ENCODE measurements at regions not wholly inside any gene's neighbourhood (a gene's known extent, or its start where the extent isn't known, plus 50 kb on each side); places are given as distances from the start of the nearest gene placed in this dataset.
"Not testable (repeated sequence)": the region's sequence is repeated elsewhere in the genome, so short reads cannot be mapped to it uniquely, and the experiment has no call there.

DNA sequence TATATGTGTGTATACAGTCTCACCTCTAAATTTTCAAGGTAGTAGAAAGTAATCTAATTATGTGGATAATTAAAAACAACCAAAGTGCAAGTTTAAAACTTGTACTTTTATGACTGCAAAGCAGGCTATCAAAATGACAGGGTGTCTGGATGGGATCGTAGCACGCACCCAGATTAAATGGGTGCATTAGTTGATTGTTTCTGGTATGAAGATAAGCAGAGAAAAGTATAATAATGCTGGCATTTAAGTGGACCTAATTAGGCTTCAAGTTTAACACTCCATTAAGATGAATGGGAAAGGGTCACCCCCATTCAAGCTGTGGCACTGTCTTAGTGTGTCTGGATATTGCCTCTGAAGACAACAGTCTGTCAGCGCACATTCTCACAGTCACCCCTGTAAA lies 124.6 kb upstream of the ZEB2 start:
- no peak for DNase-seq (ENCODE audit: low read depth, low spot score)

DNA sequence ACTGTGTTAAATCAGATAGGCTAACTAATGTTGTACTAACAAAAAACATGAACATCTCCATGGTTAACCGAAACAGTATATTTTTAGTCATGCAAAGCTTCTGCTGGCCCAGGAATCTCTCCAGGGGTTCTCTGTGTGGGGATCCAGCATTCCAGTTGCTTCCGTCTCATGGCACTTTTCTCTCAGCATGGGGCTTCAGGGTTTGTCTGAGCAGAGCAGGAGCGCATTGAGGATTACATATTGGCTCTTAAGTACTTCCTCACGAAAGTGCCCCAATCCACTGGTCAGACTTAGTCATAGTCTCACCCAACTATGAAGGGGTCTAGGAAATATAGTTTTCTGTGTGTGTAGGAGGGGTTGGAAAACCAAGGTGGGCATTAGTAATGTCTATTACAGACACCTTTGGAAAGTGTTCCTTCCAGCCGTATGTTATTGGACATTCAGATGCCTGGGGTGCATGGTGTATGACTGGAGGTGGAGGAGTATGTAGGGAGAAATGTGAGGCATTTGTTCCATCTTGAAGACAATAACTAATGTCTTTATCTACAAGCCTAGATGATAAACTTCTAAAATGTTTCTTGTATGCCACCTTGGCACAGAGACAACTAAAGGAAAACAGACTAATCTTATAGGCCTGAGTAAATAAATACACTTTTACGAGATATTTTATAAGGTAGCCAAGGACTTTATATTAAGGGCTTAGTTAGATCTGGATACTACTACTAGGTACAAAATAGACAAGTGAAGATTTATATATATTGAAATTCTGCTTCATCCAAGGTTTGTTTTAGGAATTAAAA lies 123.8 kb upstream of the ZEB2 start:
- DNase-seq (ENCODE audit: low read depth, low spot score), result no peak

DNA sequence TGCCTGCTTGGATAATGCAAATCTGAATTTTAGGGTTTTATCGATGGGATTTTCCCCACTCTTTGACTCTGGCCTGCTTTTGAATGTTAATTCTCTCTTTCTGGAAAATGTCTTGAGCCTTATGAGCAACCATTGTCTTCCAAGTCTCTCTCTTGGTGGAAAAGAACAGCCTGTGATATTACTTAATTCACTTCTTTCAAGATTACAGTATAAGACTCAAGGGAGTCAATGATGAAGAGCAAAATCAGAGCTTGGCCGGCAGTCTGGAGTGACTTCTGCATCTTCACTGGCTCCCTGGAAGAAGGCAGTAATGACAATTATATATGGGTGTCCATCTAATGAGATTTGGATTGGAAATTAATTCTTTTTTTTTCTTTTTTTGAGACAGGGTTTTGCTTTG lies 122.9 kb upstream of the ZEB2 start:
- DNase-seq (ENCODE audit: low read depth, low spot score), result no peak

DNA sequence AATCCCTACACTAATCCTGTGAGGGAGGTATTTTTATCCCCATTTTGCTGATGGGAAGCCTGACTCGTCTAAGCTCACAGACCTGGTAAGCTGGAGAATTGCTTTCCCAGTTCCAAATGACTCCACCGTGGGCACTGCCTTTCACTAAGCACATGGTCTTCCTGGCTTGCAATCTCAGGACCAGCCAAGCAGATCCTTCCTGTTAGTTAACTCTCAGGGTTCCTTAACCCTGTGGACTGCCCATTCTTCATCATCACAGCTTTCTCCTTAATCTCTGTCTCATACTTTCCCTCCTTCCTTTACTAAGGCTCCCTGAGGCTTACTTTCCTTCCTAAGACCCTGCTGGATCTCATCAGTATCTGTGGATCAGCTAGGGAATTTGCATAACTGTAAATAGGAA lies 122.2 kb upstream of the ZEB2 start:
- DNase-seq (ENCODE audit: low read depth, low spot score), result no peak

DNA sequence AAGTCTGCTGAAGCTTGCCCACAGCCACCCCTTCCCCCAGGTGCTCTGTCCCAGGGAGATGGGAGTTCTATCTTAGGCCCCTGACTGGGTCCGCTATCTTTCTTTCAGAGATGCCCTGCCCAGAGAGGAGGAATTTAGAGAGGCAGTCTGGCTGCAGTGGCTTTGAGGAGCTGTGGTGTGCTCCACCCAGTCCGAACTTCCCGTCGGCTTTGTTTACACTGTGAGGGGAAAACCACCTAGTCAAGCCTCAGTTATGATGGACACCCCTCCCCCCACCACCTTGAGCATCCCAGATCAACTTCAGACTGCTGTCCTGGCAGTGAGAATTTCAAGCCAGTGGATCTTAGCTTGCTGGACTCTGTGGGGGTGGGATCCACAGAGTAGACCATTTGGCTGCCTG lies 118.3 kb upstream of the ZEB2 start:
- not testable (repeated sequence) for DNase-seq (ENCODE audit: low read depth, low spot score)

DNA sequence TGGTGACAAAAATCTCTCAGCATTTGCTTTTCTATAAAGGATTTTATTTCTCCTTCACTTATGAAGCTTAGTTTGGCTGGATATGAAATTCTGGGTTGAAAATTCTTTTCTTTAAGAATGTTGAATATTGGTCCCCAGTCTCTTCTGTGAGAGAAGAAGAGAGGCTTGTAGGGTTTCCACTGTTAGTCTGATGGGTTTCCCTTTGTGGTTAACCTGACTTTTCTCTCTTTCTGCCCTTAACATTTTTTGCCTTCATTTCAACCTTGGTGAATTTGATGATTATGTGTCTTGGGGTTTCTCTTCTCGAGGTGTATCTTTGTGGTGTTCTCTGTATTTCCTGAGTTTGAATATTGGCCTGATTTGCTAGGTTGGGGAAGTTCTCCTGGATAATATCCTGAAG lies 116.9 kb upstream of the ZEB2 start:
- DNase-seq (ENCODE audit: low read depth, low spot score), result not testable (repeated sequence)

DNA sequence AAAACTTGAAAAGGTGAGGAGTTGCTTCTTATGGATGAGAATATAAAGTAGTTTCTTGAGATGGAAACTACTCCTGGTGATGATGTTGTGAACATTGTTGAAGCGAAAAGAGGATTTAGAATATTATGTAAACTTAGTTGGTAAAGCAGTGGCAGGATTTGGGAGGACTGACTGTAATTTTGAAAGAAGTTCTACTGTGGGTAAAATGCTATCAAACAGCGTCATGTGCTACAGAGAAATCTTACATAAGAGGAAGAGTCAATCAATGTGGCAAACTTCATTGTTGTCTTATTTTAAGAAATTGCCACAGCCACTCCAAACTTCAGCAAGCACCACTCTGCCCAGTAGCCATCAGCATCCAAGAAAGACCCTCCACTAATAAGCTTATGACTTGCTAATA lies 112.9 kb upstream of the ZEB2 start:
- no peak for DNase-seq (ENCODE audit: low read depth, low spot score)

DNA sequence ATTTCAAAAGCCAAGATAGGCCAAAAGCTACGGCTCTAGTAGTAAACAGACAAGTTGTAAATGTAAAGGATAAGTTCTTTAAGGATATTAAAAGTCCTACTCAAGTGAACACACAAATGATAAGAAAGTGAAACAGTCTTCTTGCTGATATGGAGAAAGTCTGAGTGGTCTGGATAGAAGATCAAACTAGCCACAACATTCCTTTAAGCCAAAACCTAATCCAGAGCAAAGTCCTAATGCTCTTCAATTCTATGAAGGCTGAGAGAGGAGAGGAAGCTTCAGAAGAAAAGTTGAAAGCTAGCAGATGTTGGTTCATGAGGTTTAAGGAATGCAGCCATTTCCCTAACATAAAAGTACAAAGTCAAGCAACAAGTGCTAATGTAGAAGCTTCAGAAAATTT lies 111.7 kb upstream of the ZEB2 start:
- no peak for DNase-seq (ENCODE audit: low read depth, low spot score)

DNA sequence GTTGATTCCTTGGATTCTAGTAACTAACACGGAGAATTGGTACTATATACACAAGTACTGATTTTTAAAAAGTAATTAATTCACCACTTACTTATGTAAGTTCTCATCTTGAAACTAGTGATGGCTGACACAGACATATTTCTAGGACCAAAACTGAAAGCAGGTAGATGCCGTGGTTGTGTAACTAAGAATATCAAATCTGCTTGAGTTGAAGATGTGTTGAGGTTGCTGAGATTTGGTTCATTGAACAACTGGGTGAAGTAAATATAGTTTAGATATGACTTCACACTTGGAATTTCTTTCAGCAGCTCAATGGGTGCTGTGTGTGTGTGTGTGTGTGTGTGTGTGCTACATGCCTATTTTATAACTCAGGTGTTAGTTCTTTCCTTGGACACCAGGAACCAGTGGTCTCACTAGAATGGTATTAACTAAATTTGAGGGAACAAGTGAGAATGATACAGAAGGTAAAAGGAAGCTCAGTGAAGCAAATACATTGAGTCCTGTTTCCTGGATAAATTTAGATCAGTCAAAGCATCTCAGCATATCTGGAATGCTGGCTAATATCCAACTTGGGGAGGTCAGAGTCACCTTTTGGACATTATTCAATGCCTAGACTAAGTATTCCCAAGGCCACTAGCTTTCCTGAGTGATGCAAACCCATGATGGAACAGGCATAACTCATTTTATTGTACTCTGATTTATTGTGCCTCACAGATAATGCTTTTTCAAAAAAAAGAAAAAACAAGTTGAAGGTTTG lies 110.7 kb upstream of the ZEB2 start:
- no peak for DNase-seq (ENCODE audit: low read depth, low spot score)

DNA sequence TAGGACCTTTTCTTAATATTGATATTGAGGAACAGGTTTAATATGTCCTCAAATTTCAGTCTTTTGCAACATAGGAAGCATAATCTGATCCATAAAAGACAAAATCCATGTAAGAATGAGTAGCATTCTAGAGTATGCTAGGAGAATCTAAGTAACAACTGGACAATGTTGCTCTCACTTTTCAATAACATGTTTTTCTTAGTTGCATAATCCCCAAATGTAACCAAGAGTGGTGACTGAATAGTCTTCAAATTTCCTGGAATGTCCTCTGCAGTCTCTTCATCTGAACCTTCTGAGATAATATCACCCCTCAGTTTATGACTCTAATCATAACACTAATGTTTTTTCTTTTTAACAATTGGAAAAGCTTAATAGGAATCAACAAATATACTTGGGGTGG lies 110.0 kb upstream of the ZEB2 start:
- DNase-seq (ENCODE audit: low read depth, low spot score), result no peak

DNA sequence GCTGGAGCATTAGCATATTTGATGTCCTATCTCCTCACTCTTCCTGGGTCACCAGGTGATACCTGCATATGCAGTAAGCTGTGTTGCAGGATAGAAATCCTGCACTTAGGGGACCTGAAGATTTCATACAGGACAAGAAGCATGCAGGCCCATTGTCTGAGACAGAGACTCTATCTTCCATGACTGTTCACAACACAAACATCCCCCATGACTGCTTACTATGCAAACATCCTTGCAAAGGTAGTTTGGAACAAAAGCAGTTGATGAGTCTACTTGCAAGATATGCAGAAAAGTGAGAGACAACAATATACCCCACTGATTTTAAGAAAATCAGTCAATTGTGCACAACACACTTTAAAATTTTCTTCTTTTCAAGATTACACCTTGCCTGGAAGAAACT lies 108.6 kb upstream of the ZEB2 start:
- no peak for DNase-seq (ENCODE audit: low read depth, low spot score)

DNA sequence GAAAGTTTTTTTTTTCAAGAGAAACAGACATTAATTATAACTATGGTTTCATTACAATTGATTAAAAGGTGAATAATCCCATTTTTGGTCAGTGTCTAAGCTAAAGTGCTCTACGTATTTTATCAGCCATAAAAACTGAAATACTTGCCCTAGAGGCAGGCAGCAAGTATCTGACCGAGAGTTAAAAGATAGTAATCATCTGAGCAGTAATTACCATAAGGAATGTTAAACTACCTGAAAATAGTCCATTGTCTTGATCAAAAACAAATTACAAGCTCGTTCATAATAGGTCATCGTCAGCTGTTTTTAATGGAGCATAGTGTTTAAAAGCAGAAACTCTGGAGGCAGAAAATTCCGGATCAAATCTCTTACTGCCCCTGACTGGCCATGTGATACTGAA lies 105.7 kb upstream of the ZEB2 start:
- DNase-seq (ENCODE audit: low read depth, low spot score), result no peak

DNA sequence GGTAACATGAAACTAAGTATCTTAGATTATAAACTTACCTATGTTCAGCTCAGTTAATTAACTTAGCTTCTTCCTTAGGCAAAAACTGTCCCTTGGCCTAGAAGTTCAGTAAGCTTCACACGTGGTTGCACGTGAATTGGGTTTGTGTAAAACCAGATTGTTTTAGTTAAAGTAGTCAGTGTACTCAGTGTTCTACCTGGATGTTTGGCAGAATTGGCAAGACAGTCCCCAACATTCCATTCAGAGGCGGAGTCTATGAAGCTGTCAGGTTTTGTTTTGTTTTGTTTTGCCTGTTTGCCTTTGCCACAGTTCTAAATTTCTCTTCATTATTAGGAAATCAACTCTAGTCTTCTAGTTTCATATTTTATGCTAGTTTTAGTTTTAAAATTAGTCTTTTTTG lies 105.3 kb upstream of the ZEB2 start:
- no peak for DNase-seq (ENCODE audit: low read depth, low spot score)

DNA sequence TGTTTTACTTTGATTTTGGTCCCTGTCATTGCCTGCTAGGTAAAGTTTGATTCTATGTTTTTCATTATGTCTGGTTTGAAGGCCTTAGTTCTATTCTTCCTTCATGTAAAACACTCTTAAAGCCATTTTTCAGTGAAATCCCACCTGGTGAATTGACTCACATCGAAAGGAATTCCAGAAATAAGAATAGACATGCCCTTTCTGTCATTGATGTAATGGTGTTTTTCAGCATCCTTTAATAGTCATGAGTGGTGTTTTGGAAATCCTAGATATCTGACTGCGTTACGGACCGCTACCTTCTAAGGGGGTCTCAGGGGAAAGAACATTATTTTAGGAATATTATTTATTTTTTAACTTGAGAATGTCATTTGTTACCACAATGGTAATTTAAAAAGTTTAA lies 104.5 kb upstream of the ZEB2 start:
- DNase-seq (ENCODE audit: low read depth, low spot score), result no peak

DNA sequence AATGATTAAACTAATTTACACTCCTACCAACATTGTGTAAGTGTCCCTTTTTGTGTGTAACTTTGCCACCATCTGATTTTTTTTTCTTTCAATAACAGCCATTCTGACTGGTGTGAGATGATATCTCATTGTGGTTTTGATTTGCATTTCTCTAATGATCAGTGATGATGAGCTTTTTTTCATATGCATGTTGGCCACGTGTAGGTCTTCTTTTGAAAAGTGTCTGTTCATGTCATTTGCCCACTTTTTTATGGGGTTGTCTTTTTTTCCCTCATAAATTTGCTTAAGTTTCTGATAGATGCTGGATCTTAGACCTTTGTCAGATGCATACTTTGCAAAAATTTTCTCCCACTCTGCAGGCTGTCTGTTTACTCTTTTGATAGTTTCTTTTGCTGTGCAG lies 102.5 kb upstream of the ZEB2 start:
- DNase-seq (ENCODE audit: low read depth, low spot score), result not testable (repeated sequence)

DNA sequence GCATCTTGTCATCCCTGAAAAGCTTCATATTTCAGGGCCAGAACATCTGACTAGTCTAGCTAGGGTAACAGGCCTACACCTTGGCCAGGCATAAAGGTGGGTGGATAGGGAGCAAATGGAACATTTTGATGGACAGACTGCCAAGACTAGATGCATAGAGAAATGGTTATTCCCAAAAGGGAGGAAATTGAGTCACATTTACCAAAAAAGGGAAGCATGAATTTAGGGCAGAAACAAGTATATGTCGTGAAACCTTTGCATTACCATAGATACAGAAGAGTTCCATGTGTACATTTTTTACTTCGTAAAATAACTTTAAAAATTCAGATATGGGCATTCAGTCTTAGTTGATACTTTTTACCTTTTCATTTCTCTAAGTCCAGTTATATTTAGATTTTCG lies 101.3 kb upstream of the ZEB2 start:
- DNase-seq (ENCODE audit: low read depth, low spot score), result no peak

DNA sequence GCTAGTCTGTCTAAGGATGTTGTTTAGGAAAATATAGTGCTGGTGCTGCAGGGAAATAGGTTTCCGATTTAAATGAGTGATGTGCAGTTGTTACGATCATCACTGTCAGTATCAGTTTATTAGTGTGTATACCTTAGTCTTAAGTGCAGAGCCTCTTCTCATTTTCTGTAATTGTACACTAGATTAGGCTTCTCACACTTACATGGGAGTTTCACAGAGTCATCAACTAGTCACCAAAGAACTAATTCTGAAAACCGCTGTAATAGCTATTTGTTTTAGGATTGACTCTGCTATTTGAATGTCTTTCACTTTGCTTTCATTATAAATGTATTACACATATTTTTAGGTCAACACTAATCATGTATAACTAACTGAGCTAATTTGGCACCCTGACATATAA lies 99.8 kb upstream of the ZEB2 start:
- no peak for DNase-seq (ENCODE audit: low read depth, low spot score)

DNA sequence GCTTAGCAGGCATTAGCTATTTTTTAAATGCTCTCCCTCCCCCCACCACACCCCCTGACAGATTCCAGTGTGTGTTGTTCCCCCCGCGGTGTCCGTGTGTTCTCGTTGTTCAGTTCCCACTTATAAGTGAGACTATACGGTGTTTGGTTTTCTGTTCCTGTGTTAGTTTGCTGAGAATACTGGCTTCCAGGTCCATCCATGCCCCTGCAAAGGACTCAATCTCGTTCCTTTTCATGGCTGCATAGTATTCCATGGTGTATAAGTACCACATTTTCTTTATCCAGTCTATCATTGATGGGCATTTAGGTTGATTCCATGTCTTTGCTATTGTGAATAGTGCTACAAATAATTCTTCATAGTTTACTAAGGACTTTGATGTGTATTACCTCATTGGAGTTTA lies 97.3 kb upstream of the ZEB2 start:
- not testable (repeated sequence) for DNase-seq (ENCODE audit: low read depth, low spot score)

DNA sequence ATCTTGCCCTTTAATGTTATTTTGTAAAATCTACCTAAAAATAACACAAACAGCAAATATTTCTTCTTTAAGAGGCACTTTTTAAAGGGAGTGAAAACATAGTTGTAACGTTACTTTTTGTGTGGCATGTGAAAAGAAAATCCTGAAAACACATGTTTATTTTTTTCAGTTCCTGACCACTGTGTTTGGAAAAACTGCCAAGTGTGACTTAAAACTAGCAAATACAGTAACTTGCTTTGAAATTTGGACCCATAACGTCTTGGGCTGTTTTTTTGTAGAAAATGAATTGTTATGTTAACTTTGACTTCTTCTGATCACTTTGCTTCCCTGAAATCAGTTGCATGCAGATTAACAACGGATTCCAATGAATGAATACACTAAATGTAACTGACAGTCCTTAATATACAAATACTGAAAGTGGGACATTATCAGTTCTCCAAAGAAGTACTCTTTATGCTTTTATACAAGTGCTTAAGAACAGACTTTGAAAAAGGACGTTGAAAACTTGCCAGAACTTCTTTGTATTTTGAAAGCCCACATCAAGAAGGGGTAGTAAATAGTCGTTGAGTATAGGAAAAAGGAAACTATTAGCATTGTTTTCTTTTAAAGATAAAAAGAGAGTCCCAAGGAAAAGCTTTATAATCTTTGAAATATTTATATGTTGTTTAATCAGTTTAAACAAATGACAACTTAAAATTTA lies 96.1 kb upstream of the ZEB2 start:
- DNase-seq (ENCODE audit: low read depth, low spot score), result no peak

DNA sequence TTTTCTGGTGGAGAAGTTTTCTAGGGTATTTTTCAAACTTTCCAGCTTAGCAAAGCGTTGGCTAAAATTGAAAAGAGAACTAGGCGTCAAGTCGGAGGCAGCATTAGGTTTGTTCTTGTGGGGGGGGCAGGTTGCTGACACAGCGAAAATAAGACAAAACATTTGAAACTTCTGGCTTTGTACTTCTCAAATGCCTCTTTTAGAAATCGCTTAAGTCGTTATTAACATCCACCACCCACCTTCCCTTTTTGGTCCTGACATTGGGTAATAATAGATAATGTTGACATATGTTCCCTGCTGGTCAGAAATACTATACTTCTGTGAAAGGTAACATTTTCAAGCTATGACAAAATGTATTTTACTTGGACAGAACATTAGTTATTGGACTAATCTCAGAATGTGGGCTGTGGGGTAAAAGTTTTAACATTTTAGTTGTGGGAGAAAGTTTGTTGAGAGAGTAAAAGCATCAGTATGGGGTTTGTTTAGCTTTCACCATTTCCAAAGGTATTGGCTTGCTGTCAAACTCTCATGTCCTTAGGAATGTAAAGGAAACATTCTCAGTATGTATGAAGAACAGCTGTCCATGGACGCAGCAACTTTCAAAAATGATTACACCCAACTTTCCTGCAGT lies 88.1 kb upstream of the ZEB2 start:
- peak; percentile 39 for DNase-seq (ENCODE audit: low read depth, low spot score)

DNA sequence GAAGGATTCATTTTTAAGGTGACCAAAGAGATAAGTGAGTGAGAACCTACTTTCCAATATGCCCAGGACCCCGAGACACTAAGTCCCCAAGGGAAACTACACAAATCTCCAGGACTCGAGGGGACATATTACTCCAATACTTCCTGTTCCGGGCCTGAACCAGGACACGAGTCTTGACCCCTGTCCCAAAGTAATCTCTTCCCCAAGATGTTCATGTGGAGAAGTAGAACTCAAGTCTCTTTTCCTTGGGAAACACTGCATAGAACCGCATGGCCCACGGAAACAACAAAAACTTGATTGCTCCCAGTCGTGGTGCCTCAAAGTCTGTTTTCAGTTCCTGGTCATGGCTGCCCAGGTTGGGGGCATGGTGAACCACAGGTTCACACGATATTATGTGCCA lies 87.2 kb upstream of the ZEB2 start:
- no peak for DNase-seq (ENCODE audit: low read depth, low spot score)

DNA sequence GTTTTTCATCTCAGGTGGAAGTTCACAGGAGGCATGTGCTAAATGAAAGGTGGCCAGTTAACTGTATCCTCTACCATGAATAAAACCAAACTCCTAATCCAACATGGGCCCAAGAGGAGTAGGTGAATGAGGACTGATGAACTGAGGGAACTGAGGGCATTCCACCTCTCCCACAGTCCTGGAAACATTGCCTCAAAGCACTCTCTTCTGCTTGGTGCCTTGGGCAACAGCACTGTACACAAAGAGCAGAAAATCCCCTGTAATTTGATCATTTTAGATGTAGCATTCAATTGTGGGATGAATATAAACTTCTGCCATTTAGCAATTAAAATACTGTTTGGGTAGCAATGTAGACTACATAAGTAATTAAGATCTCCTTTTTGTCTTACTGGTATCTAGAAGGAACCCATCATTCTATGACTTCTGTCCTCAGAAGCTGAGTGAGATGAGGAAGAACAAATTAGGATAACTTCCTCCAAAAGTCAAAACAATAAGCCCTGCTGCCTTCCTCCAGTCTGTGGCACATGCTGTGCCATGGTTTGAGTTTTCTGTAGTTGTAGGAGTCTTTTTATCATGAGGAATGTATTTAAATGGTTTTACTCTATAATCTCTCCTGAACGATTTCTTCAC lies 86.7 kb upstream of the ZEB2 start:
- no peak for DNase-seq (ENCODE audit: low read depth, low spot score)
